GOT3 (cell line): ENCODE measurements at regions not wholly inside any gene's neighbourhood (a gene's known extent, or its start where the extent isn't known, plus 50 kb on each side); places are given as distances from the start of the nearest gene placed in this dataset.
"Not testable (repeated sequence)": the region's sequence is repeated elsewhere in the genome, so short reads cannot be mapped to it uniquely, and the experiment has no call there.

Source experiments
- DNase-seq: peaks from one replicate; lab custom pipeline; 2025; ENCODE audit warnings: mixed read lengths; lab: John Stamatoyannopoulos, UW

- DNase-seq = no peak
These were observed 163.5 kb upstream of the MXRA5 start for GRCh38 chrX:3509934-3510333.

GRCh38 chrX:3504916-3505315, 158.5 kb upstream of the MXRA5 start:
- no peak for DNase-seq

GRCh38 chrX:3501833-3502535, 155.5 kb upstream of the MXRA5 start:
- no peak for DNase-seq

GRCh38 chrX:3495836-3496769, 149.7 kb upstream of the MXRA5 start:
- not testable (repeated sequence) for DNase-seq

- no peak for DNase-seq
These were observed 147.2 kb upstream of the MXRA5 start for GRCh38 chrX:3493605-3494004.

DNA sequence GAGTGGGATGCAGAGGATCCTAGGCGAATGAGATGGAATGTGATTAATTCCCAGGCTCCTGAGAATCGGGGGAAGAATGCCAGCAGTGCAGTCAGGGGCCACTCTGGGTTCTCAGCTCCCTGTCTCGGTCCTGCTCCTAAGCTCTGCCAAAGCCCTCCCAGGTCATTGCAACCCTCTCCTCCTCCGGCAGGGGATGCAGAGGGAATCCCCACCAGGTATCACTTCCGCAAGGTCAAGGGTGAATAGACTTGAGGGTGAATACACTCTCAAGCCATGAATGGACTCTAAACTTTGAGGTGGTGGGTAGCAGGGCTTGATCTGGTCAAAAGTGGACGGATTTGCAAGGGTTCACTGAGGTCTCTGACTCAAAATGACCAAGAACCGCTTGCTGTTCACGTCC, 139.3 kb upstream of the MXRA5 start:
- DNase-seq = no peak

GRCh38 chrX:3479026-3479425, 132.6 kb upstream of the MXRA5 start:
- no peak for DNase-seq

DNA sequence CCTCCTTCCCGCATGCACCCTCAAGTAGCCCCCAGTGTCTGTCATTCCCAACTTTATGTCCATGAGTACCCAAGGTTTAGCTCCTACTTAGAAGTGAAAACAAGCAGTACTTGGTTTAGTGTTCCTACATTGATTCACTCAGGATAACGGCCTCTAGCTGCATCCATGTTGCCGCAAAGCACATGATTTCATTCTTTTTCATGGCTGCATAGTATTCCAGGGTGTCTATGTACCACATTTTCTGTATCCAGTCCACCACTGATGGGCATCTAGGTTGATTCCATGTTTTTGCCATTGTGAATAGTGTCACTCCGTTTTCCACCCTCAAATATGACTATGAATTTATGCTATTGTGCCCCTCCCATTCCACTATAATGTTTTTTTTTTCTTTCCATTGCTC, 130.5 kb upstream of the MXRA5 start:
- DNase-seq = no peak

- DNase-seq = not testable (repeated sequence)
These were observed 123.8 kb upstream of the MXRA5 start for GRCh38 chrX:3470211-3470679.

DNA sequence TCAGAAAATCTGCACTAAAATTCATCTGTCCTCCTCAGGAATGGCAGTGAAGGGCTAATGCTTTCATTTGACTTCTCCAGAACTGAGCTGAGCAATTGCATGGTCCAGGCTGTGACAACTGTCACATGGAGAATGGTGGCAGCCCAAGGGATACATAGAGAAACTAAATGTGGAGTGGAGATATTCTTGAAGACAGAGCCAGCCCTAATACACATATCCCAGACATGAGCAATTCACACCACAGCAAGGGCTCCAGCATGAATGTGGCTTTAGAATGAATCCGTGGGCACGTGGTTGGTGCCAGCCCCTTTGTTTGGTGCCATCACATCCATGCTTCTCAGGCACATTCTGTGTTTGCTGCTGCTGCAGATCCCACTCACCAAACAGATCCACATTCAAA, 121.6 kb upstream of the MXRA5 start:
- DNase-seq = no peak

- no peak for DNase-seq
These were observed 118.6 kb upstream of the MXRA5 start for GRCh38 chrX:3465017-3465416.

DNA sequence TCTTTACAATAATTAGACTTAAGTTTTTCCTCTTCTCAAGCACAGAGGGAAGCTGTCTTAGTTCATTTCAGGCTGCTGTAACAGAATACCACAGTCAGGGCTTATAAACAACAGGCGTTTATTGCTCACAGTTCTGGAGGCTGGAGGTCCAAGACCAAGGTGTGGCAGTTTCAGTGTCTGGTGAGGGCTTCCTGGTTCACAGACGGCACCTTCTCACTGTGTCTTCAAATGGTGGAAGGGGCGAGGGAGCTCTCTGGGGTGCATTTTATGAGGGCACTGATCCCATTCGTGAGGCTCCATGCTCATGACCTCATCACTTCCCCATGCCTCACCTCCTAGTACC, 115.7 kb upstream of the MXRA5 start:
- DNase-seq = no peak

- no peak for DNase-seq
These were observed 115.1 kb upstream of the MXRA5 start for GRCh38 chrX:3461397-3462165.

- no peak for DNase-seq
These were observed 109.3 kb upstream of the MXRA5 start for GRCh38 chrX:3455796-3456195.

- no peak for DNase-seq
These were observed 105.1 kb upstream of the MXRA5 start for GRCh38 chrX:3451571-3451970.

- no peak for DNase-seq
These were observed 104.6 kb upstream of the MXRA5 start for GRCh38 chrX:3450881-3451570.

- DNase-seq = no peak
These were observed 102.8 kb upstream of the MXRA5 start for GRCh38 chrX:3449287-3449686.

- no peak for DNase-seq
These were observed 102.1 kb upstream of the MXRA5 start for GRCh38 chrX:3448563-3448962.

- no peak for DNase-seq
These were observed 99.5 kb upstream of the MXRA5 start for GRCh38 chrX:3445806-3446490.

DNA sequence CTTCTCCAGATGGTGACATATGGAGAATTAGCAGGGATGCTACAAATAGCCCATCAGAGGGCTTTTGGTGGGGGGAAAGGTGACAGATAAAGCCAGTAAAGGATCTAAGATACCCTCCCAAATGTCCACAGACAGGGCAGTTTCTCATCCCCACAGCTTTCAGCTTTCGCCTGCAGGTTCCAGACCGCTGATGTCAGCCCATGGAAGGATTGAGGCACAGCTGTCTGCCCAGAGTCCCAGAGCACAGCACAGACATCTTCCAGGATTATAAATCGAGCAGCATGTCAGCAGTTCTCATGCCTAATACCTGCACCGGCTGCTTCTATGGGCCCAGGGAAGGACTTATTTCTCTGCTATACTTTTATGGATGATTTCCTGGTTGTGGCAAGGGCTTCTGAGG, 96.7 kb upstream of the MXRA5 start:
- DNase-seq = no peak

GRCh38 chrX:3442691-3443090, 96.2 kb upstream of the MXRA5 start:
- DNase-seq = no peak
